Esophagus muscularis mucosa (tissue), 3 donors: ENCODE measurements at regions not wholly inside any gene's neighbourhood (a gene's known extent, or its start where the extent isn't known, plus 50 kb on each side); places are given as distances from the start of the nearest gene placed in this dataset.

Experiments used
- POLR2A ChIP-seq: fragments of 450-650 bp; IDR thresholded peaks from one replicate; pipeline ENCODE4 v1.6.1; 2017; ENCODE audit warnings: antibody characterized with exemption, moderate library complexity, mild to moderate bottlenecking, low read depth
- TF ChIP-seq, protein P1 (sequence below), 3 experiments: fragments of 200-600 bp in 2 of 3; fragments of 450-650 bp in 1 of 3; sonication (generic) in 2 of 3; IDR thresholded peaks; one replicate each; pipeline ENCODE4 v1.5.1; 2017 to 2019; ENCODE audit warnings: antibody characterized with exemption in 3 of 3, mild to moderate bottlenecking in 2 of 3, moderate library complexity in 1 of 3

DNA sequence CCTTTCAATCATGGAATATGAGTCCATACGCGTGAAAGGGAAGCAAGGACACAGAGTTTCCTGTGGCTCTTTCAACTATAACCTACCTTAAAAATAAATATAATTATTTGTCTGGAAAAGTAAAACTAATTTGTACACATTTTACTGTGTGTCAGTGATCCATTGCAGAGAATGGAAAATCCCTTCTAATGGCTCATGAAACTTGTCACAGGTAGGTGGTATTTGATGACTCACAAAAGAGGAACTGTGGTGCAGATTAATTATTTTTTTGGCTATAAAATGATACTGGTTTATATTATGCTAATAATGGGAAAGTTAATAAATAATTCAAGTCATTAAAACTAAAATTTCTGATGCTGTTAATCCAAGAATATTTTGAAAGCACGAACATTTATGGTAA lies 792.2 kb downstream of the METTL15 start:
- TF ChIP-seq, protein P1, sequence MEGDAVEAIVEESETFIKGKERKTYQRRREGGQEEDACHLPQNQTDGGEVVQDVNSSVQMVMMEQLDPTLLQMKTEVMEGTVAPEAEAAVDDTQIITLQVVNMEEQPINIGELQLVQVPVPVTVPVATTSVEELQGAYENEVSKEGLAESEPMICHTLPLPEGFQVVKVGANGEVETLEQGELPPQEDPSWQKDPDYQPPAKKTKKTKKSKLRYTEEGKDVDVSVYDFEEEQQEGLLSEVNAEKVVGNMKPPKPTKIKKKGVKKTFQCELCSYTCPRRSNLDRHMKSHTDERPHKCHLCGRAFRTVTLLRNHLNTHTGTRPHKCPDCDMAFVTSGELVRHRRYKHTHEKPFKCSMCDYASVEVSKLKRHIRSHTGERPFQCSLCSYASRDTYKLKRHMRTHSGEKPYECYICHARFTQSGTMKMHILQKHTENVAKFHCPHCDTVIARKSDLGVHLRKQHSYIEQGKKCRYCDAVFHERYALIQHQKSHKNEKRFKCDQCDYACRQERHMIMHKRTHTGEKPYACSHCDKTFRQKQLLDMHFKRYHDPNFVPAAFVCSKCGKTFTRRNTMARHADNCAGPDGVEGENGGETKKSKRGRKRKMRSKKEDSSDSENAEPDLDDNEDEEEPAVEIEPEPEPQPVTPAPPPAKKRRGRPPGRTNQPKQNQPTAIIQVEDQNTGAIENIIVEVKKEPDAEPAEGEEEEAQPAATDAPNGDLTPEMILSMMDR (IDR thresholded peaks at IDR 0.05): no peak
- no peak for TF ChIP-seq POLR2A
